ENCODE measurements at regions not wholly inside any gene's neighbourhood (a gene's known extent, or its start where the extent isn't known, plus 50 kb on each side); places are given as distances from the start of the nearest gene placed in this dataset.

- no peaks in the 10 kb centered on the region for H3K9me3 ChIP-seq (ENCODE audit: control insufficient read depth, low read length)
- H3K4me3 ChIP-seq (ENCODE audit: low read length in 2 of 2) = no peak overlapping the region
- H3K27ac ChIP-seq (ENCODE audit: low read depth in 1 of 2, low read length in 2 of 2) = no peak overlapping the region
- H3K27me3 ChIP-seq (ENCODE audit: control insufficient read depth in 1 of 2, insufficient read depth in 2 of 2, low read length in 1 of 2) = no peaks in the 10 kb centered on the region
- H3K36me3 ChIP-seq (ENCODE audit: control insufficient read depth in 1 of 2, insufficient read depth in 2 of 2, low read length in 1 of 2) = no peaks in the 10 kb centered on the region
- DNase-seq = no peak
- intact Hi-C loops (cut with DNase I) = no loop called here
- WGBS, 2 donors = 38% methylated on average over 5 of the region's 5 CpGs
- H3K4me1 ChIP-seq (ENCODE audit: control insufficient read depth in 1 of 2, insufficient read depth in 2 of 2, low read length in 2 of 2) = no peaks in the 10 kb centered on the region
- ATAC-seq (ENCODE audit: low FRiP score) = no peak
Measured at GRCh38 chr16:76885776-76886537, 305.0 kb upstream of the MON1B start.

DNA sequence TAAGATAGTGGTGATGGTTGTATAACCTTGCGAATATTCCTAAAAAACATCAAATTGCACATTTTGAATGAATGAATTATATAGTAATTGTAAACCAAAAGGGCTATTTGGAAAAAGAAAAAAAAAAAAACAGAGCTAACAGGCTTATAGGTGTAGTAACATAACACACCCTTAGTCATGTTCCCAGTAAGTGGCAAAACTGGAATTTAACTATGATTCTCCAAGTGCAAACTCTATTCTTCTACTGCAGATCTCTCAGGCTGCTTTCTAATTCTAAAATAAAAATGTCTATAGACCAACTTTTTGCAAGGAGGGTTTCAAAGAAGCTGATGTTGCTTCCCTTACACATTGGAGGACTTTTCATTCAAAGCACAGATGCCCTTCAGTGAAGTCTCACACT lies 293.2 kb upstream of the MON1B start:
- 87 to 88% methylated on average over 1 of the region's 1 CpG for WGBS, 2 donors
- ATAC-seq (ENCODE audit: low FRiP score) = no peak

DNA sequence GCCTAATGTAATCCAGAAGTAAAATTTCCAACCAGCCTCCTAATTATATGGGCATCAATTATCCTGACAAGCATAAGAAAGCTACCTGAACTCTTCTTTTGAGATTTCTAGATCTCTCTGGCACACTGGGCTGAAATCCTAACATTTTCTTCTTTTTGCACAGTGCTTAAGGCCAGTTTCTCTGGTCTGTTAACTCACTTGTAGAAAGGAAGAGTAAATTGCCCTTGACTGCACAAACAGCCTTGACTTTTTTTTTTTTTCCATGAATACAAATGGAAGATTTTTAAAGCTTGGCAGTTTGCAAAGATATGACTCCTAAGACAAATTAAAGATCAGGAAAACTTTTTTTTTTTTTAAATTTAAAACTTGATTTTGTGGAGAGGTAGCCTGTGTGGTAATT lies 291.2 kb upstream of the MON1B start:
- DNase-seq = no peak
- no peaks in the 10 kb centered on the region for H3K9me3 ChIP-seq (ENCODE audit: control insufficient read depth, low read length)
- no peak for ATAC-seq (ENCODE audit: low FRiP score)
- no peak overlapping the region for H3K4me3 ChIP-seq (ENCODE audit: low read length in 2 of 2)
- intact Hi-C loops (cut with DNase I) = no loop called here
- no peaks in the 10 kb centered on the region for H3K4me1 ChIP-seq (ENCODE audit: control insufficient read depth in 1 of 2, insufficient read depth in 2 of 2, low read length in 2 of 2)
- H3K27ac ChIP-seq (ENCODE audit: low read depth in 1 of 2, low read length in 2 of 2) = no peak overlapping the region
- no peaks in the 10 kb centered on the region for H3K36me3 ChIP-seq (ENCODE audit: control insufficient read depth in 1 of 2, insufficient read depth in 2 of 2, low read length in 1 of 2)
- no peaks in the 10 kb centered on the region for H3K27me3 ChIP-seq (ENCODE audit: control insufficient read depth in 1 of 2, insufficient read depth in 2 of 2, low read length in 1 of 2)

More for the DNA sequence above, 293.2 kb upstream of the MON1B start:
- Histone ChIP-seq H3K27ac (ENCODE audit: low read depth in 1 of 2, low read length in 2 of 2) (no peak overlapping the region), H3K27me3 (ENCODE audit: control insufficient read depth in 1 of 2, insufficient read depth in 2 of 2, low read length in 1 of 2) (no peaks in the 10 kb centered on the region), H3K4me3 (ENCODE audit: low read length in 2 of 2) (no peak overlapping the region), H3K36me3 (ENCODE audit: control insufficient read depth in 1 of 2, insufficient read depth in 2 of 2, low read length in 1 of 2) (no peaks in the 10 kb centered on the region), H3K4me1 (ENCODE audit: control insufficient read depth in 1 of 2, insufficient read depth in 2 of 2, low read length in 2 of 2) (no peaks in the 10 kb centered on the region), H3K9me3 (ENCODE audit: control insufficient read depth, low read length) (peaks cover 2% of the 10 kb centered on the region)
- DNase-seq = no peak
- intact Hi-C loops (cut with DNase I) = no loop called here

DNA sequence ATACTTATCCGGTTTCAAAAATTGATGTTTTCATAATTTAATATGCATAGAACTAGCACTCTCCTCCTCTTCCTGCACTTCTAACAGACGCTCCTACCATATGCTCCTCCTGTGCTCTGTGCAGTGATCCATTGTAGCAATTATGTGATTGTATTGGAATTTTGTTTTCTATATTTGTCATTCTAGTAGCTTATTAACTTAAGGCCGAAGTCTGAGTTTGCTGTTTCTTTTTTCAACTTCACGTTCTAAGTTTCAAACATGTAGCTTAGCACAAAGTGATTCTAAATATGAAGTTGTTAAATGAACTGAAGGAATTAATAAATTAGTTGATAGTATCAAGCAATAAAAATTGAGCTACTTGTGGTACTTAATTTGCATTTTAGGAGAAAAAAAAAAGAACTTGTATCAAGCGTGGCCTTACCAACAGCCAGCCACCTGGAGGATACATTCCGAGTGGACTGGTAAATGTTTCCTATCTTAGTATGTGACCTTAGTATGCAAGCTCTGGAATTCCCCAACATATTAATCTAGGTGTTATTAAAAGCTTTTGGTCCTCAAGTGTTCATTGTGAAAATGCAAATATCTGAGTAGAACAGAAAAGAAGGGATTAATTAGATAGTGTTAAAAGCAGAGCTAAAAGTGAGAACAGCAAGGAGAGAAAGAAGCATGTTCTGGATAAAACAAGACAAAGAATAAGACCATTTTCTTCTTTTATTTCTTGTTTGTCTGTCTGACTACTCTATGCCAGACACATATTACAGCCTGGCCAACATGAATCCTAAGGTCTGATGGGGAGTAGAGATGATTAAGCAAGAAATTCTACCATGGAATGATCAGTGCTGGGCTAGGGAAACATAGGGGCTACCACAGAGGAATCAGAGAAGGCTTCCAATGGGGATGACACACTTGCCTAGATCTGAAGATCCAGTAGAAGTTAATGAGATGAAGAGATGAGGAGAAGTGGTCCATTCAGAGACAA lies 290.4 kb upstream of the MON1B start:
- H3K4me3 ChIP-seq (ENCODE audit: low read length in 2 of 2) = no peak overlapping the region
- DNase-seq = no peak
- ATAC-seq (ENCODE audit: low FRiP score) = no peak
- intact Hi-C loops (cut with DNase I) = no loop called here
- no peaks in the 10 kb centered on the region for H3K9me3 ChIP-seq (ENCODE audit: control insufficient read depth, low read length)
- WGBS, 2 donors = 66 to 69% methylated on average over 6 of the region's 6 CpGs
- H3K36me3 ChIP-seq (ENCODE audit: control insufficient read depth in 1 of 2, insufficient read depth in 2 of 2, low read length in 1 of 2) = no peaks in the 10 kb centered on the region
- no peaks in the 10 kb centered on the region for H3K4me1 ChIP-seq (ENCODE audit: control insufficient read depth in 1 of 2, insufficient read depth in 2 of 2, low read length in 2 of 2)
- H3K27me3 ChIP-seq (ENCODE audit: control insufficient read depth in 1 of 2, insufficient read depth in 2 of 2, low read length in 1 of 2) = no peaks in the 10 kb centered on the region
- no peak overlapping the region for H3K27ac ChIP-seq (ENCODE audit: low read depth in 1 of 2, low read length in 2 of 2)

DNA sequence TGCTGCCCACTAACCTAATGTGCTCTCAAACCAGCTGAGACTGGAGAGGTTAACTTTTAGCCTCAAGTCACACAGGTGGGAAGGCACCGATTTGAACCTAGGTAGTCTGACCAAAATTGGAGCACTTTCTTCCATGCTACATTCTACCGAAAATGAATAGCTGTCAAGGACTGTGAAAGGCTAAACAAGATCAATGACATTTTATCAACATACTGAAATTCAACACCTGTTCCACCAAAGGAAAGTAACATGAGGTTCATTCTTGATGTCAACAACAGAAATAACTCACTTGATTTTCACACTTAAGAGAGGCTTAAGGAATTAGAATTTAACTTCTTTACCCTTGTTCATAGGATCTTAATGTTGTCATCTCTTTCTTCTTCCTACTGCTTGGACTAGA lies 284.4 kb upstream of the MON1B start:
- DNase-seq = no peak
- WGBS, 2 donors = 70 to 83% methylated on average over 2 of the region's 2 CpGs
- H3K36me3 ChIP-seq (ENCODE audit: control insufficient read depth in 1 of 2, insufficient read depth in 2 of 2, low read length in 1 of 2) = no peaks in the 10 kb centered on the region
- no peaks in the 10 kb centered on the region for H3K9me3 ChIP-seq (ENCODE audit: control insufficient read depth, low read length)
- intact Hi-C loops (cut with DNase I) = no loop called here
- H3K4me3 ChIP-seq (ENCODE audit: low read length in 2 of 2) = no peak overlapping the region
- H3K4me1 ChIP-seq (ENCODE audit: control insufficient read depth in 1 of 2, insufficient read depth in 2 of 2, low read length in 2 of 2) = no peaks in the 10 kb centered on the region
- ATAC-seq (ENCODE audit: low FRiP score) = no peak
- H3K27ac ChIP-seq (ENCODE audit: low read depth in 1 of 2, low read length in 2 of 2) = no peak overlapping the region
- no peaks in the 10 kb centered on the region for H3K27me3 ChIP-seq (ENCODE audit: control insufficient read depth in 1 of 2, insufficient read depth in 2 of 2, low read length in 1 of 2)

DNA sequence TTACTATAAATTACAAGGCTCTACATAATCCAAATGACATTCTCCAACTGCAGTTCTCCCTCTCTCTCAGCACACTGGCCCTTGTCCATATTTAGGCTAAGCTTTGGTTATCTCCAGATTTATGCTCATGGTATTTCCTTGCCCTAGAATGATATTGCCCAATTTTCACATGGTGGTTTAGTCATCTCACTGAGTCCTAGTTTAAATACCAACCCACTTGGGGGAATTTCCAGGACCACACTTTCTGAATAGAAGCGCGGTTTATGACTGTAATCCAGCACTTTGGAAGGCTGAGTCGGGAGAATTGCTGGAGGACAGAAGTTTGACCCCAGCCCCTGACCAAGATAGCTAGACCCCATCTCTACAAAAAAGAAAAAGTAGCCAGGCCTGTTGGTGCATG lies 280.1 kb upstream of the MON1B start:
- ATAC-seq (ENCODE audit: low FRiP score) = no peak
- intact Hi-C loops (cut with DNase I) = no loop called here
- no peaks in the 10 kb centered on the region for H3K9me3 ChIP-seq (ENCODE audit: control insufficient read depth, low read length)
- no peaks in the 10 kb centered on the region for H3K36me3 ChIP-seq (ENCODE audit: control insufficient read depth in 1 of 2, insufficient read depth in 2 of 2, low read length in 1 of 2)
- no peak for DNase-seq
- no peak overlapping the region for H3K27ac ChIP-seq (ENCODE audit: low read depth in 1 of 2, low read length in 2 of 2)
- no peak overlapping the region for H3K4me3 ChIP-seq (ENCODE audit: low read length in 2 of 2)
- H3K27me3 ChIP-seq (ENCODE audit: control insufficient read depth in 1 of 2, insufficient read depth in 2 of 2, low read length in 1 of 2) = no peaks in the 10 kb centered on the region
- no peaks in the 10 kb centered on the region for H3K4me1 ChIP-seq (ENCODE audit: control insufficient read depth in 1 of 2, insufficient read depth in 2 of 2, low read length in 2 of 2)
- 90 to 92% methylated on average over 3 of the region's 3 CpGs for WGBS, 2 donors

- Histone ChIP-seq H3K4me1 (ENCODE audit: control insufficient read depth in 1 of 2, insufficient read depth in 2 of 2, low read length in 2 of 2) (no peaks in the 10 kb centered on the region), H3K36me3 (ENCODE audit: control insufficient read depth in 1 of 2, insufficient read depth in 2 of 2, low read length in 1 of 2) (no peaks in the 10 kb centered on the region), H3K27me3 (ENCODE audit: control insufficient read depth in 1 of 2, insufficient read depth in 2 of 2, low read length in 1 of 2) (no peaks in the 10 kb centered on the region), H3K4me3 (ENCODE audit: low read length in 2 of 2) (no peak overlapping the region), H3K27ac (ENCODE audit: low read depth in 1 of 2, low read length in 2 of 2) (no peak overlapping the region), H3K9me3 (ENCODE audit: control insufficient read depth, low read length) (no peaks in the 10 kb centered on the region)
- ATAC-seq (ENCODE audit: low FRiP score) (no peak), DNase-seq (no peak)
- 44 to 45% methylated on average over 1 of the region's 1 CpG for WGBS, 2 donors
- intact Hi-C loops (cut with DNase I) = no loop called here
Measured at GRCh38 chr16:76913046-76913445, 277.9 kb upstream of the MON1B start.

DNA sequence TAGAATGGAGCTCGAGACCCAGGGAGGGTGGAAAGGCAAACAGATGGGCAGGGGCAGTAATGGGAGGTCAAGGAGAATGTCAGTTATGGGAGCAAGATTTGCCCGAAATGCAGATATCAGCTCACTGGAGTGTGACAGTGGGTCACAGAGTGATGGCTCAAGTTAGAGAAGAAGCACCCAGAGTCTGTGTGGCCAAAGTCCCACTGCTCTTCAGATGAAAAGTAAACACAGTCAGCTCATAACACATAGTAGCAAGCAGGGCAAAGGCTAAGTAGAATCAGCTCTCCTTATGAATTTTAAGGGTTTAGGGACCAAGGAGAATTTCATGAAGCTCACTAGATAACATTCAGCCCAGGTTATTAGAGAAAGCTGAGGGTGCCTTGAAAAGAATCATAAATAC lies 264.9 kb upstream of the MON1B start:
- Histone ChIP-seq H3K27me3 (ENCODE audit: control insufficient read depth in 1 of 2, insufficient read depth in 2 of 2, low read length in 1 of 2) (no peaks in the 10 kb centered on the region), H3K4me3 (ENCODE audit: low read length in 2 of 2) (no peak overlapping the region), H3K4me1 (ENCODE audit: control insufficient read depth in 1 of 2, insufficient read depth in 2 of 2, low read length in 2 of 2) (no peaks in the 10 kb centered on the region), H3K9me3 (ENCODE audit: control insufficient read depth, low read length) (peaks cover 1% of the 10 kb centered on the region), H3K36me3 (ENCODE audit: control insufficient read depth in 1 of 2, insufficient read depth in 2 of 2, low read length in 1 of 2) (no peaks in the 10 kb centered on the region), H3K27ac (ENCODE audit: low read depth in 1 of 2, low read length in 2 of 2) (no peak overlapping the region)
- ATAC-seq (ENCODE audit: low FRiP score) (no peak), DNase-seq (no peak)
- intact Hi-C loops (cut with DNase I) = no loop called here
- 68 to 71% methylated on average over 2 of the region's 2 CpGs for WGBS, 2 donors

- Histone ChIP-seq H3K27me3 (ENCODE audit: control insufficient read depth in 1 of 2, insufficient read depth in 2 of 2, low read length in 1 of 2) (no peaks in the 10 kb centered on the region), H3K9me3 (ENCODE audit: control insufficient read depth, low read length) (peaks cover 1% of the 10 kb centered on the region), H3K36me3 (ENCODE audit: control insufficient read depth in 1 of 2, insufficient read depth in 2 of 2, low read length in 1 of 2) (no peaks in the 10 kb centered on the region), H3K27ac (ENCODE audit: low read depth in 1 of 2, low read length in 2 of 2) (no peak overlapping the region), H3K4me3 (ENCODE audit: low read length in 2 of 2) (no peak overlapping the region), H3K4me1 (ENCODE audit: control insufficient read depth in 1 of 2, insufficient read depth in 2 of 2, low read length in 2 of 2) (no peaks in the 10 kb centered on the region)
- ATAC-seq (ENCODE audit: low FRiP score) = no peak
- WGBS, 2 donors = 15 to 18% methylated on average over 1 of the region's 1 CpG
- intact Hi-C loops (cut with DNase I) = no loop called here
- DNase-seq = no peak
Measured at GRCh38 chr16:76926595-76926994, 264.4 kb upstream of the MON1B start.

Data from aorta (tissue), 5 donors.